Progenitor cell of endocrine pancreas (in vitro differentiated cells): ENCODE measurements at regions not wholly inside any gene's neighbourhood (a gene's known extent, or its start where the extent isn't known, plus 50 kb on each side); places are given as distances from the start of the nearest gene placed in this dataset.

Source experiments
- DNase-seq: peaks from one replicate; pipeline ENCODE4 v3.0.0; 2021; ENCODE audit warnings: low spot score; ENCODE audit not compliant: unreplicated experiment
- H3K27ac Mint-ChIP-seq: 2 replicates; pipeline ENCODE4 v1.8.0; 2021; ENCODE audit warnings: mild to moderate bottlenecking, moderate library complexity, mixed read lengths
- H3K27me3 Mint-ChIP-seq: 2 replicates; pipeline ENCODE4 v1.8.0; 2021; ENCODE audit warnings: mixed read lengths
- H3K36me3 Mint-ChIP-seq: 2 replicates; pipeline ENCODE4 v1.8.0; 2022; ENCODE audit warnings: mixed read lengths; ENCODE audit not compliant: insufficient read depth
- H3K4me1 Mint-ChIP-seq: 2 replicates; pipeline ENCODE4 v1.8.0; 2021; ENCODE audit warnings: low read depth, mixed read lengths
- H3K4me3 Mint-ChIP-seq: 2 replicates; pipeline ENCODE4 v1.8.0; 2021; ENCODE audit warnings: low read depth, mild to moderate bottlenecking, moderate library complexity, mixed read lengths
- H3K9me3 Mint-ChIP-seq: 2 replicates; pipeline ENCODE4 v1.8.0; 2021; ENCODE audit warnings: low read depth, mixed read lengths
- CTCF ChIP-seq: fragments of 200-600 bp; sonication (generic); IDR thresholded peaks from one replicate; pipeline ENCODE4 v1.5.0; 2021; ENCODE audit warnings: antibody characterized with exemption, mild to moderate bottlenecking; ENCODE audit not compliant: unreplicated experiment

GRCh38 chr11:127376301-127376700, 375.7 kb upstream of the KIRREL3 start:
- H3K4me1 Mint-ChIP-seq: no peaks in the 10 kb centered on the region
- no peak for DNase-seq

GRCh38 chr11:127369356-127369755, 368.8 kb upstream of the KIRREL3 start:
- Mint-ChIP-seq H3K9me3 (no peaks in the 10 kb centered on the region), H3K4me3 (no peak overlapping the region), H3K4me1 (no peaks in the 10 kb centered on the region), H3K27me3 (no peaks in the 10 kb centered on the region), H3K27ac (no peak overlapping the region), H3K36me3 (no peaks in the 10 kb centered on the region)
- TF ChIP-seq CTCF: no peak
- DNase-seq: no peak

More at GRCh38 chr11:127376301-127376700, 375.7 kb upstream of the KIRREL3 start:
- no peak overlapping the region for H3K27ac Mint-ChIP-seq
- H3K36me3 Mint-ChIP-seq: no peaks in the 10 kb centered on the region
- H3K9me3 Mint-ChIP-seq: no peaks in the 10 kb centered on the region
- H3K27me3 Mint-ChIP-seq: no peaks in the 10 kb centered on the region
- no peak overlapping the region for H3K4me3 Mint-ChIP-seq
- TF ChIP-seq CTCF: no peak

- Mint-ChIP-seq H3K4me1 (peaks cover 8% of the 10 kb centered on the region), H3K27me3 (no peaks in the 10 kb centered on the region), H3K9me3 (peaks cover 3% of the 10 kb centered on the region), H3K4me3 (peak overlapping the region; percentile 64), H3K36me3 (no peaks in the 10 kb centered on the region), H3K27ac (peak overlapping the region; percentile 57)
- no peak for DNase-seq
- TF ChIP-seq CTCF: no peak
These were observed 362.3 kb upstream of the KIRREL3 start for GRCh38 chr11:127362754-127363308.

GRCh38 chr11:127358160-127358559, 357.6 kb upstream of the KIRREL3 start:
- peaks cover 8% of the 10 kb centered on the region for H3K4me1 Mint-ChIP-seq
- no peak for DNase-seq
- no peaks in the 10 kb centered on the region for H3K36me3 Mint-ChIP-seq
- H3K27me3 Mint-ChIP-seq: no peaks in the 10 kb centered on the region
- H3K27ac Mint-ChIP-seq: no peak overlapping the region
- no peak overlapping the region for H3K4me3 Mint-ChIP-seq
- H3K9me3 Mint-ChIP-seq: peaks cover 3% of the 10 kb centered on the region
- no peak for TF ChIP-seq CTCF

GRCh38 chr11:127350476-127350875, 349.9 kb upstream of the KIRREL3 start:
- peaks cover 6% of the 10 kb centered on the region for H3K9me3 Mint-ChIP-seq
- DNase-seq: no peak
- H3K27ac Mint-ChIP-seq: no peak overlapping the region
- TF ChIP-seq CTCF: no peak
- peaks cover 3% of the 10 kb centered on the region for H3K36me3 Mint-ChIP-seq
- H3K4me1 Mint-ChIP-seq: no peaks in the 10 kb centered on the region
- no peaks in the 10 kb centered on the region for H3K27me3 Mint-ChIP-seq
- no peak overlapping the region for H3K4me3 Mint-ChIP-seq
